GM18520 (cell line): ENCODE measurements at regions not wholly inside any gene's neighbourhood (a gene's known extent, or its start where the extent isn't known, plus 50 kb on each side); places are given as distances from the start of the nearest gene placed in this dataset.
"Not testable (repeated sequence)": the region's sequence is repeated elsewhere in the genome, so short reads cannot be mapped to it uniquely, and the experiment has no call there.

Experiments
- ATAC-seq: cut with Tn5 transposase; IDR thresholded peaks from one replicate; pipeline ENCODE4 v1.9.1; 2021; ENCODE audit not compliant: unreplicated experiment

DNA sequence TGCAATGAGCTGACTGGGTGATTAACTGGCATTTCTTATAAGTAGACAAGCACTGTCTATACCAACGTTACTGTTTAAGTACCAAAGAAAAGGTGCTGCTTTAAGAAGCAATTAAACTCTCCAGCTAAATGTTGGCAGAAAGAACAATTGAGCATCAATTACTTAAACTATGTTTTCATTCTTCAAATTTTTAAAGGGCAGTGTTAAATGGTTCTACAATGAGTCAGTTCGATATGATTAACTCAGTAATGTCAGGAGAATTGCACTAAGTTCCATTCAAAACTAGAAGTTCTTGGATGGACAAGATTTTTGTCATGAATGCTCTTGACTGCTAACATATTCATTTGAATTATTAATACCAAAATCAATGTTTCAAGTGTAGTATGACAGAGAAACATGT is 593.7 kb downstream of the DNAH5 start:
- no peak for ATAC-seq

DNA sequence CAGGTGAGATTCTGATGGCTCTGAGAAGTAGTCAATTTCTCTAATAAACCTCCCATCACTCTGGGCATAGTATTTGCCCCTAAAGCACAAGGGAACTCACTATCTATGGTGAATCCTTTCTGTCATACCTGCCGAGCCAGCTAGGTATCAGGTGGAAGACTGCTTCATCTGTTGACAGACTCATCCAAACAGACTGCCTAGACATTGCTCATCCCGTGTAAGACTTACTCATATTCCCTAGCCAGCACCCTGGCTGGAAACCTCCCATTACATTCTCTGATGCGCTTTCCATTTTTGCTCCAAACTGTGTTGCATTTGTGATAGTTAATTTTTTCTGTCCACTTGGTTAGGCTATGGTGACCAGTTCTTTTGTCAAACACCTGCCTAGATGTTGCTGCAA is 595.9 kb downstream of the DNAH5 start:
- ATAC-seq = no peak

GRCh38 chr5:13346401-13346800 is 598.1 kb downstream of the DNAH5 start:
- ATAC-seq = no peak

DNA sequence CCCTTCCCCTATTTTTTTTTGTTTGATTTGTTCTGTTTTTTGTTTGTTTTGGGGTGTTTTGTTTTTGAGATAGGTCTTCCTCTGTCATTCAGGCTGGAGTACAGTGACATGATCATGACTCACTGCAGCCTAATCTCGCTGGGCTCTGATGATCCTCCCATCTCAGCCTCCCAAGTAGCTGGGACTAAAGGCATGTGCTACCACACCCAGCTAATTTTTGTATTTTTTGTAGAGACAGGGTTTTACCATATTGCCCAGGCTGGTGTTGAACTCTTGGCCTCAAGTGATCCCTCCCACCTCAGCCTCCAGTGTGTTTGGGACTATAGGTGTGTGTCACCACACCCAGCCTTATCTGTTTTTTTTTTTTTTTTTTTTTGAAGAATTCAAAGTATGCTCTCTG is 605.4 kb downstream of the DNAH5 start:
- no peak for ATAC-seq

- not testable (repeated sequence) for ATAC-seq
Observed at GRCh38 chr5:13335026-13335425, 609.5 kb downstream of the DNAH5 start.

- no peak for ATAC-seq
Observed at GRCh38 chr5:13331585-13331984, 612.9 kb downstream of the DNAH5 start.

DNA sequence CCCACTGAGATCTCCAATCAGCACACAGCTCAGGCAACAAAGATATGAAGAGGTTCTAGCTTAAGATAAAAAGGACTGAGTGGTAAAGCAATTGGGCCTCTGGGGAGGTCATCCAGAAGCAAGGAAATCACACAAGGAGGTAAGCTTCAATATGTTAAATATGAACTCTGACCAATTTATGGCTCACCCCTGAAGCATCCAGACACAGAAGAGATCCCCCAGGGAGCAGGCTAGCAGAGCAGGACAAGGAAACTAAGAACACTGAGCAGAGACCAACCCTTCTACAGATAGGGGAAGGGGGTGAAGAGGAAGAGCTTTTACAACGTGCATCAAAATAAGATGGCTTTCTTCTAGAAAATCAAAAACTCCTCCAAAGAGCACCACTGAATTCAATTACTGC is 616.2 kb downstream of the DNAH5 start:
- no peak for ATAC-seq

- no peak for ATAC-seq
Observed at GRCh38 chr5:13325765-13326164, 618.7 kb downstream of the DNAH5 start.

- ATAC-seq = no peak
Observed at GRCh38 chr5:13322769-13323168, 621.7 kb downstream of the DNAH5 start.

DNA sequence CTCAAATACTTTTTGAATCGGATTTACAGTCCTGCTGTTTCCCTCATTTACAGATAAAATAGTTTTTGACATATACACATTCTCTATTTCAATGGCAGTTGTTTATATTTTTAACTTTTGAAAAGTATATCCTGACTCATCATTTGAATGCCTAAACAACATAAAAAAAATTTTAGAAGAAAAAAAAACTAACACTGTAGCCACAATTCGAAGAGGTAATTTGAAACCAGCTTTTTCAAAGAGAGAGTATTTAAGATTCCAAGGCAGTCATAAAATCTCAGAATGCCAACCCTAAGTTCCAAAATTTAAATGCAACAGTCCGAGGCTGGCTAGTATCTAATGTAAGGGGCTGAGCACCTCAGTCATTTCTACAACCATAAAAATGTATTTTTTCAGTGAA is 626.8 kb downstream of the DNAH5 start:
- ATAC-seq = no peak

- ATAC-seq = no peak
Observed at GRCh38 chr5:13316176-13316575, 628.3 kb downstream of the DNAH5 start.

- no peak for ATAC-seq
Observed at GRCh38 chr5:13307480-13307879, 637.0 kb downstream of the DNAH5 start.

DNA sequence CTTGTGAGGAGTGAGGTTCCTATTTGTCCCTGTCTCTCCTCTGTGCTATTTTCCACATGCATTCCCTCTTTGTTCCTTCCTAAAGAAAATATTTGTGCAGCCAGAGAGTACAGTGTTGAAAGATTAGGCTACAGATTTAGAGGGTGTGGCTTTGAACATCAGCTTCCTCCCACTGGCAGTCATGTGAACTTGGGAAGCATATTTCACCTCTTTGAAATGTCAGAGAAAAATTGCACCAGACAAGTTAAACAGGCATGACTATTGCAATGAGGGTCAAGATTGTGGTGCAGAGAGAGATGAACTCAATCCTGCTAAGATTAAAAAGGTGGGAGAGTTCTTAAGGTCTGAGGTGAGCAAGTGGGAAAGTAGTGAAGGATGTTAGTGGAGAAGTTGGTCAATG is 641.0 kb downstream of the DNAH5 start:
- ATAC-seq = no peak

GRCh38 chr5:13278811-13279210 is 665.7 kb downstream of the DNAH5 start:
- no peak for ATAC-seq

DNA sequence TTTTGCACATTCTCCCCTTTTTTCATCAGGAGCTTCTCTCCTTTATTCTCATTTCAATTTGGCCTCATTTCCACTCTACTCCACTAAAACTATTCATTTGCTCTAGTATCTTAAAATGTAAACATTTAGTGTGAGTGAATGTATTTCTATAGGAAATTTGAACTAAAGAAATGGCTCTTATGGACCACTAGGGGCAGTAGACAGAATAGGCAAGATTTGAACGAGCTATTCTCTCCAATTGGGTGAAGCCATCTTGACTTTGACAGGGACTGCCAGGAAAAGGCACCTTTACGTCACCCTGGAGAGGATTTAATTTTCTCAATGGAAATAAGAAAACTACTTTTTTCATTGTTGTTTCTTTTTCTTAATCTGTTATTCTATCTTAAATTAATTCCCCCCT is 666.3 kb downstream of the DNAH5 start:
- ATAC-seq = no peak

DNA sequence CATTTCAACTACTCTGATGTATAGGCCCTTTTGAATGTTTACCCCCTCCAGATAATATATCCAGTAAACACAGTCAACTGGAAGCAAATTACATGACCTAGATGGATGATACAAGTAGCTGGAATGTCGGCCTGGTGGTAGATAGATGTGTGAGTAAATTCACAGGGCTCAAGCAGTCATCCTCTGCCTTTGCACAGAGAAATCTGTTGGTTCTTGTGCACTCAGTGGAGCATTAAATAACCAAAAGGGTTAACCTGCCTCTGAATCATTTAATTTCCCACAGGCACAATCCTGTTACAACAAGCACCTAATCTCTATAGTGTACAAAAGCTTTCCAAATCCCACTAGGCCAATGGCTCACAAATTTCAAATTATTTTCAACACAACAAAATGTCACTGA is 668.3 kb downstream of the DNAH5 start:
- no peak for ATAC-seq

GRCh38 chr5:13263701-13264100 is 680.8 kb downstream of the DNAH5 start:
- ATAC-seq = no peak

- no peak for ATAC-seq
Observed at GRCh38 chr5:13253111-13253510, 691.4 kb downstream of the DNAH5 start.

- ATAC-seq = no peak
Observed at GRCh38 chr5:13252699-13253098, 691.8 kb downstream of the DNAH5 start.

DNA sequence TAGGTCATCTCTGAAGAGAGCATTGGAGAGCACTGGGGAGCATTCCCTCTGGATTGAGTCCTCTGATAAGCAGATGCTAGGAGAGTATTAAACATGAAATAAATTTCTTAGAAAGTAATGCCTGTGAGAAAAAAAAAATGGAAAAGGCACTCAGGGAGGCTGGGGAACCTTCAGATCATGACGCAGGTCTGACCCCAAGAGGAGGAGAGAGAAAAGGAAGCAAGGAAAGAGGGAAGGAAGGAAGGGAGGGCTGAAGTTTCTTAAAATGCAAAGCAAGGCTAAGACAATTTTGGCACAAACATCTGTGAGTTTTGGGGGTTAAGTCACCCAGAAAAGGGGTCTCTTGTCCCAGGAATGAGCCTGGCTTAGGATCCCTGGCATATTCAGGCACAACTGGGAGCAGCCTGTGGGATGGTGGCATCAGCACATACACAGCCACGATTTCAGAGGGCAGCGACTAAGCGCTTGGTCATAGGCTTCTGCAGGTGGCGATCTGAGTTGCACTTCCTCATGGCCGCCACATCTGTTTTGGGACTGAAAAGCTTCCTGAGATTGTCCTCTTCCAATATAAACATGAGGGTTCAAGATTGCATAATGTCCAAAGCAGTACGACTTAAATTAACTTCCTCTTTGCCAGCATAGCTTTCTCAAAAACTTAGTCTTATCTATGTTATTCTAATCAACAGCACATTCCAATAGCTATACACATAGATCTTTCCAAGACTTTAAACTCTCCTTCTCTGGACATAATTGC is 692.7 kb downstream of the DNAH5 start:
- ATAC-seq = no peak

DNA sequence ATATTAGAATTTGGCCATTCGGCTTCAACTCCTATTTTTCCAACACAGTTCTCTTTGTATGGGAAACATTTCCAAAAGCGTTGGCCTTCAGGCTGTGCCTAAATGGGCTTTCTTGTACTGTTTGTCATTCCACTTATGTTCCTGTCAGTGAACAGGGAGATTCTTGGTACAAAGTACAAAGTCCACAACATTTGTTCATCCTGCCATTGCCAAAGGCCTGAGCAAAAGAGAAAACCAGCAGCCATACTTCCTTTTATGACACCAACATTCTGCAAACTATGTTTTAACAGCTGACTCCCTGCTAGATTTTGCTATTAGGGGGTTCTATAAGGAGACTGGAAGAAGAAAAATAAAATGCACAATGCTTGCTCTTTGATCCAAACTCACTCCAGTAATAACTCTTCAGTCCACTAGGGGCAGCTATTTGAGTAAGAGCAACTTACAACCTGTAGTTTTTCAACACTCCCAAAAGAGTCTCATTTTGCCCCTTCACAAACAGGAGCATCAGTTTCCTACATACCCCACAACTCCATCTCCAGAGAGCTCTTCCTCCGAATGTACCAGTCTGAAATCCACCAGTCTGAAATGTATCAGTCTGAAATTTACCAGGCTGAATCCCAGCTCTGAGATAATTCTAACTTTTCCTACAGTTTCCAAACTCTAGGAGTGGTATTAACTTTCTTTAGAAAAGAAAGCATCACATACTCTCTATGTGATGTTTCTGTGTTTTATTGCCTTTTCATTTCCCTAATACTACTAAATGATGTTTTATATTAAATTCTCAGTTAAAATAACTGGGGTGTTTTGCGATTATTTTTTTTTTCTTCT is 693.8 kb downstream of the DNAH5 start:
- no peak for ATAC-seq

- no peak for ATAC-seq
Observed at GRCh38 chr5:13249854-13250253, 694.6 kb downstream of the DNAH5 start.
